Activated CD4-positive, alpha-beta T cell treated with anti-CD3 and anti-CD28 coated beads for 36 hours (primary cell): ENCODE measurements at regions not wholly inside any gene's neighbourhood (a gene's known extent, or its start where the extent isn't known, plus 50 kb on each side); places are given as distances from the start of the nearest gene placed in this dataset.
"Not testable (repeated sequence)": the region's sequence is repeated elsewhere in the genome, so short reads cannot be mapped to it uniquely, and the experiment has no call there.

Experiments used
- ATAC-seq: fragments of 200-7000 bp; cut with Tn5 transposase; one replicate; pipeline ENCODE4 v1.10.0; 2021; ENCODE audit warnings: mild to moderate bottlenecking, moderate library complexity
- CTCF ChIA-PET: fragments of 350-600 bp; sonication (Branson Sonifier 250); formaldehyde crosslinking; loops from one replicate; lab custom pipeline; 2021; ENCODE audit warnings: antibody characterized with exemption; lab: Charles Lee
- POLR2A ChIA-PET: fragments of 350-600 bp; sonication (Branson Sonifier 250); formaldehyde crosslinking; loops from one replicate; lab custom pipeline; 2021; ENCODE audit warnings: antibody characterized with exemption, inconsistent platforms; lab: Charles Lee
- DNase-seq: peaks from one replicate; pipeline ENCODE4 v3.0.0-alpha.2; 2020
- H3K27ac Mint-ChIP-seq: one replicate; pipeline ENCODE4 v1.8.0; 2021; ENCODE audit warnings: mixed read lengths
- H3K27me3 Mint-ChIP-seq: one replicate; pipeline ENCODE4 v1.8.0; 2021; ENCODE audit warnings: mixed read lengths
- H3K36me3 Mint-ChIP-seq: one replicate; pipeline ENCODE4 v1.8.0; 2021; ENCODE audit warnings: low read depth, mixed read lengths
- H3K4me1 Mint-ChIP-seq: one replicate; pipeline ENCODE4 v1.8.0; 2021; ENCODE audit warnings: mixed read lengths
- H3K4me3 Mint-ChIP-seq: one replicate; pipeline ENCODE4 v1.8.0; 2021; ENCODE audit warnings: mild to moderate bottlenecking, moderate library complexity, mixed read lengths
- H3K9me3 Mint-ChIP-seq: one replicate; pipeline ENCODE4 v1.8.0; 2021; ENCODE audit warnings: low read depth, mixed read lengths
- intact Hi-C, 2 experiments: fragments of 100-400 bp; cut with DNase I in 1 of 2; cut with micrococcal nuclease in 1 of 2; formaldehyde crosslinking; loops; one replicate each; pipeline versions ENCODE4 v1.14.2 to v1.15.1; 2022 to 2024; cut with DNase I, micrococcal nuclease

- no peak overlapping the region for H3K4me3 Mint-ChIP-seq
- H3K9me3 Mint-ChIP-seq, result peaks cover 2% of the 10 kb centered on the region
- ATAC-seq (no peak), DNase-seq (no peak)
- peaks cover 6% of the 10 kb centered on the region for H3K27me3 Mint-ChIP-seq
- no peak overlapping the region for H3K27ac Mint-ChIP-seq
- no peaks in the 10 kb centered on the region for H3K36me3 Mint-ChIP-seq
- ChIA-PET POLR2A (no interaction called here), CTCF (no interaction called here)
- H3K4me1 Mint-ChIP-seq, result no peaks in the 10 kb centered on the region
- intact Hi-C loops, result no loop called here
Observed at GRCh38 chr14:101088395-101088667, 184.8 kb upstream of the RTL1 start.

- Mint-ChIP-seq H3K4me3 (no peak overlapping the region), H3K4me1 (no peaks in the 10 kb centered on the region), H3K27ac (no peak overlapping the region), H3K9me3 (peaks cover 2% of the 10 kb centered on the region), H3K27me3 (peaks cover 6% of the 10 kb centered on the region), H3K36me3 (no peaks in the 10 kb centered on the region)
- ChIA-PET CTCF (no interaction called here), POLR2A (no interaction called here)
- ATAC-seq (no peak), DNase-seq (no peak)
- intact Hi-C loops, result no loop called here
Observed at GRCh38 chr14:101088714-101089113, 185.2 kb upstream of the RTL1 start.

GRCh38 chr14:101090478-101090877 is 187.0 kb upstream of the RTL1 start:
- ATAC-seq, H3K27me3 Mint-ChIP-seq, H3K4me1 Mint-ChIP-seq, H3K9me3 Mint-ChIP-seq, CTCF ChIA-PET, H3K36me3 Mint-ChIP-seq, POLR2A ChIA-PET, H3K4me3 Mint-ChIP-seq, intact Hi-C loops, DNase-seq, H3K27ac Mint-ChIP-seq: not testable (repeated sequence)

GRCh38 chr14:101090976-101091375 is 187.5 kb upstream of the RTL1 start:
- ATAC-seq, result no peak
- Mint-ChIP-seq H3K36me3 (no peaks in the 10 kb centered on the region), H3K4me1 (no peaks in the 10 kb centered on the region), H3K9me3 (peaks cover 2% of the 10 kb centered on the region), H3K27ac (no peak overlapping the region), H3K27me3 (peaks cover 7% of the 10 kb centered on the region), H3K4me3 (no peak overlapping the region)
- CTCF ChIA-PET, result no interaction called here
- DNase-seq, result no peak
- intact Hi-C loops, result no loop called here
- POLR2A ChIA-PET, result interaction anchor here (0.6 kb wide), 1 partner anchor 11 kb away, joined by 3 read pairs; no protein-coding TSS in a partner anchor

- intact Hi-C loops, H3K9me3 Mint-ChIP-seq, H3K4me3 Mint-ChIP-seq, POLR2A ChIA-PET, H3K4me1 Mint-ChIP-seq, H3K36me3 Mint-ChIP-seq, DNase-seq, H3K27ac Mint-ChIP-seq, CTCF ChIA-PET, ATAC-seq: not testable (repeated sequence)
- peaks cover 18% of the 10 kb centered on the region for H3K27me3 Mint-ChIP-seq
Observed at GRCh38 chr14:101094916-101095315, 191.4 kb upstream of the RTL1 start.

- no peak for ATAC-seq
- Mint-ChIP-seq H3K4me1 (no peaks in the 10 kb centered on the region), H3K27ac (no peak overlapping the region), H3K36me3 (no peaks in the 10 kb centered on the region), H3K27me3 (peaks cover 18% of the 10 kb centered on the region), H3K9me3 (peaks cover 2% of the 10 kb centered on the region), H3K4me3 (no peak overlapping the region)
- intact Hi-C loops, result loop anchor here in 1 of 2 experiments (2.0 kb wide), 1 partner anchor 68 kb away; no protein-coding TSS in a partner anchor
- no peak for DNase-seq
- CTCF ChIA-PET, result interaction anchor here (0.5 kb wide), 1 partner anchor 52 kb away, joined by 3 read pairs; no protein-coding TSS in a partner anchor
- POLR2A ChIA-PET, result no interaction called here
Observed at GRCh38 chr14:101096551-101096950, 193.0 kb upstream of the RTL1 start.

GRCh38 chr14:101097109-101097793 is 193.7 kb upstream of the RTL1 start:
- no peaks in the 10 kb centered on the region for H3K4me1 Mint-ChIP-seq
- intact Hi-C loops, result loop anchor here in 1 of 2 experiments (2.0 kb wide), 1 partner anchor 68 kb away; no protein-coding TSS in a partner anchor
- no peak for ATAC-seq

GRCh38 chr14:101098177-101098576 is 194.7 kb upstream of the RTL1 start:
- intact Hi-C loops, result no loop called here
- Mint-ChIP-seq H3K27ac (no peak overlapping the region), H3K27me3 (peaks cover 18% of the 10 kb centered on the region), H3K9me3 (peaks cover 2% of the 10 kb centered on the region), H3K4me1 (no peaks in the 10 kb centered on the region), H3K4me3 (no peak overlapping the region), H3K36me3 (no peaks in the 10 kb centered on the region)
- POLR2A ChIA-PET, result no interaction called here
- CTCF ChIA-PET, result no interaction called here
- ATAC-seq (no peak), DNase-seq (no peak)

More at GRCh38 chr14:101097109-101097793, 193.7 kb upstream of the RTL1 start:
- no peak for DNase-seq
- ChIA-PET POLR2A (no interaction called here), CTCF (no interaction called here)
- no peak overlapping the region for H3K27ac Mint-ChIP-seq
- H3K36me3 Mint-ChIP-seq, result no peaks in the 10 kb centered on the region
- H3K27me3 Mint-ChIP-seq, result peaks cover 18% of the 10 kb centered on the region
- H3K9me3 Mint-ChIP-seq, result peaks cover 2% of the 10 kb centered on the region
- no peak overlapping the region for H3K4me3 Mint-ChIP-seq

GRCh38 chr14:101098641-101099040 is 195.1 kb upstream of the RTL1 start:
- H3K9me3 Mint-ChIP-seq, result peaks cover 2% of the 10 kb centered on the region
- H3K4me1 Mint-ChIP-seq, result no peaks in the 10 kb centered on the region
- ChIA-PET POLR2A (no interaction called here), CTCF (no interaction called here)
- no peak for DNase-seq
- no peak for ATAC-seq
- intact Hi-C loops, result no loop called here
- no peak overlapping the region for H3K4me3 Mint-ChIP-seq
- H3K27ac Mint-ChIP-seq, result no peak overlapping the region
- H3K27me3 Mint-ChIP-seq, result peaks cover 18% of the 10 kb centered on the region
- no peaks in the 10 kb centered on the region for H3K36me3 Mint-ChIP-seq

- ATAC-seq (no peak), DNase-seq (no peak)
- Mint-ChIP-seq H3K4me1 (no peaks in the 10 kb centered on the region), H3K27ac (no peak overlapping the region), H3K27me3 (peaks cover 14% of the 10 kb centered on the region), H3K36me3 (no peaks in the 10 kb centered on the region), H3K4me3 (no peak overlapping the region), H3K9me3 (peaks cover 2% of the 10 kb centered on the region)
- CTCF ChIA-PET, result no interaction called here
- intact Hi-C loops, result no loop called here
- POLR2A ChIA-PET, result no interaction called here
Observed at GRCh38 chr14:101101456-101102056, 198.0 kb upstream of the RTL1 start.

- ATAC-seq, result no peak
- Mint-ChIP-seq H3K27ac (no peak overlapping the region), H3K9me3 (peaks cover 2% of the 10 kb centered on the region), H3K4me3 (no peak overlapping the region), H3K4me1 (no peaks in the 10 kb centered on the region), H3K36me3 (no peaks in the 10 kb centered on the region), H3K27me3 (peaks cover 13% of the 10 kb centered on the region)
- POLR2A ChIA-PET, result no interaction called here
- intact Hi-C loops, result no loop called here
- CTCF ChIA-PET, result no interaction called here
- no peak for DNase-seq
Observed at GRCh38 chr14:101102875-101103274, 199.4 kb upstream of the RTL1 start.

- H3K4me1 Mint-ChIP-seq, result no peaks in the 10 kb centered on the region
- ATAC-seq (no peak), DNase-seq (no peak)
- H3K27me3 Mint-ChIP-seq, result peaks cover 10% of the 10 kb centered on the region
- POLR2A ChIA-PET, result no interaction called here
- H3K36me3 Mint-ChIP-seq, result no peaks in the 10 kb centered on the region
- intact Hi-C loops, result no loop called here
- CTCF ChIA-PET, result no interaction called here
- peaks cover 2% of the 10 kb centered on the region for H3K9me3 Mint-ChIP-seq
- H3K4me3 Mint-ChIP-seq, result no peak overlapping the region
- H3K27ac Mint-ChIP-seq, result no peak overlapping the region
Observed at GRCh38 chr14:101103321-101103901, 199.9 kb upstream of the RTL1 start.
